Keratinocyte (primary cell): ENCODE measurements at regions not wholly inside any gene's neighbourhood (a gene's known extent, or its start where the extent isn't known, plus 50 kb on each side); places are given as distances from the start of the nearest gene placed in this dataset.

Experiments used
- DNase-seq: peaks from one replicate; pipeline ENCODE4 v3.0.0-alpha.2; 2011; ENCODE audit warnings: low read depth, missing footprints, low spot score
- FAIRE-seq: peaks from 2 replicates; lab custom pipeline; 2011; peaks lifted over from hg19 to GRCh38; lab: Jason Lieb, UNC
- H2AFZ ChIP-seq: 2 replicates; pipeline ENCODE4 v1.6.0; 2012; ENCODE audit warnings: low read length, control low read depth, inconsistent platforms; ENCODE audit not compliant: control insufficient read depth
- H3K27ac ChIP-seq: 2 replicates; pipeline ENCODE4 v1.5.1; 2011; ENCODE audit warnings: low read length; ENCODE audit not compliant: control insufficient read depth, insufficient read depth
- H3K27me3 ChIP-seq: 3 replicates; pipeline ENCODE4 v1.6.0; 2011; ENCODE audit warnings: low read length; ENCODE audit not compliant: control insufficient read depth, insufficient read depth; ENCODE audit errors: extremely low read depth
- H3K36me3 ChIP-seq, 2 experiments: 2 replicates in 1 of 2; 3 replicates in 1 of 2; pipeline ENCODE4 v1.5.1; 2011; ENCODE audit warnings: low read length in 2 of 2, mild to moderate bottlenecking in 1 of 2; ENCODE audit not compliant: control insufficient read depth in 2 of 2, insufficient read depth in 2 of 2; ENCODE audit errors: extremely low read depth in 1 of 2
- H3K4me1 ChIP-seq: 3 replicates; pipeline ENCODE4 v1.5.1; 2011; ENCODE audit warnings: low read length; ENCODE audit not compliant: control insufficient read depth, insufficient read depth; ENCODE audit errors: extremely low read depth
- H3K4me2 ChIP-seq: 3 replicates; pipeline ENCODE4 v1.6.0; 2011; ENCODE audit warnings: low read depth, low read length; ENCODE audit not compliant: control insufficient read depth, insufficient read depth; ENCODE audit errors: extremely low read depth
- H3K4me3 ChIP-seq, 3 experiments: fragments of 200-600 bp in 1 of 3; sonication (generic) in 1 of 3; 2 replicates in 2 of 3; 3 replicates in 1 of 3; pipeline ENCODE4 v1.5.1; 2011 to 2016; ENCODE audit warnings: low read length in 3 of 3, mild to moderate bottlenecking in 3 of 3, control low read depth in 2 of 3, inconsistent platforms in 1 of 3, low read depth in 1 of 3, mixed read lengths in 1 of 3, mixed run types in 1 of 3, moderate library complexity in 1 of 3; ENCODE audit not compliant: control insufficient read depth in 2 of 3, insufficient read depth in 2 of 3; ENCODE audit errors: extremely low read depth in 1 of 3
- H3K79me2 ChIP-seq: 2 replicates; pipeline ENCODE4 v1.6.0; 2012; ENCODE audit warnings: low read length; ENCODE audit not compliant: control insufficient read depth, insufficient read depth
- H3K9ac ChIP-seq: 3 replicates; pipeline ENCODE4 v1.6.0; 2011; ENCODE audit warnings: low read length; ENCODE audit not compliant: control insufficient read depth, insufficient read depth; ENCODE audit errors: extremely low read depth
- H3K9me1 ChIP-seq: 3 replicates; pipeline ENCODE4 v1.6.0; 2011; ENCODE audit warnings: low read length; ENCODE audit not compliant: control insufficient read depth, insufficient read depth; ENCODE audit errors: extremely low read depth
- H3K9me3 ChIP-seq: 2 replicates; pipeline ENCODE4 v1.5.1; 2012; ENCODE audit warnings: low read depth, low read length; ENCODE audit not compliant: control insufficient read depth
- H4K20me1 ChIP-seq: 3 replicates; pipeline ENCODE4 v1.6.0; 2011; ENCODE audit warnings: low read length; ENCODE audit not compliant: control insufficient read depth, insufficient read depth; ENCODE audit errors: extremely low read depth
- CTCF ChIP-seq, 3 experiments: IDR thresholded peaks in 1 of 3; conservative IDR thresholded peaks in 1 of 3; optimal IDR thresholded peaks in 1 of 3; 2 replicates in 2 of 3; 3 replicates in 1 of 3; pipeline versions ENCODE3 to v1.5.1; 2011; ENCODE audit warnings: low read length in 3 of 3, mild to moderate bottlenecking in 3 of 3, moderate library complexity in 2 of 3, control low read depth in 1 of 3, inconsistent platforms in 1 of 3; ENCODE audit not compliant: insufficient read depth in 2 of 3; ENCODE audit errors: extremely low read depth in 1 of 3
- EZH2 ChIP-seq: IDR thresholded peaks from one replicate; pipeline ENCODE4 v1.6.1; 2012; ENCODE audit warnings: inconsistent platforms, mild to moderate bottlenecking, low read length, moderate library complexity
- dilution Hi-C: fragments of 300-500 bp; cut with MboI; formaldehyde crosslinking; loops from one replicate; pipeline ENCODE4 v1.7.0; 2020; ENCODE audit warnings: low sequenced_read_pairs; ENCODE audit not compliant: extremely low pct_ligation_motif_present

GRCh38 chr12:126708492-126708896, 1558.5 kb upstream of the TMEM132C start:
- Histone ChIP-seq H3K27ac (no peak overlapping the region), H4K20me1 (no peaks in the 10 kb centered on the region), H3K4me1 (no peaks in the 10 kb centered on the region), H2AFZ (no peak overlapping the region), H3K4me3 (no peak overlapping the region), H3K9me3 (no peaks in the 10 kb centered on the region), H3K4me2 (no peak overlapping the region), H3K36me3 (no peaks in the 10 kb centered on the region), H3K79me2 (no peaks in the 10 kb centered on the region), H3K27me3 (no peaks in the 10 kb centered on the region), H3K9me1 (no peaks in the 10 kb centered on the region), H3K9ac (no peak overlapping the region)
- dilution Hi-C loops, result no loop called here
- DNase-seq (no peak), FAIRE-seq (no peak)
- TF ChIP-seq EZH2, result no peak
- TF ChIP-seq CTCF (optimal IDR thresholded peaks at IDR 0.05 in 1 of 3, IDR thresholded peaks at IDR 0.05 in 1 of 3, conservative IDR thresholded peaks at IDR 0.05 in 1 of 3; ENCODE audit: extremely low read depth in 1 of 3, insufficient read depth in 2 of 3, low read length in 3 of 3), result no peak

- Histone ChIP-seq H3K79me2 (no peaks in the 10 kb centered on the region), H3K9me3 (no peaks in the 10 kb centered on the region)
- no peak for FAIRE-seq
These were observed 1548.6 kb upstream of the TMEM132C start for GRCh38 chr12:126718365-126718764.

More at GRCh38 chr12:126718365-126718764, 1548.6 kb upstream of the TMEM132C start:
- no peak overlapping the region for H3K27ac ChIP-seq
- H3K36me3 ChIP-seq, result no peaks in the 10 kb centered on the region
- dilution Hi-C loops, result no loop called here
- no peaks in the 10 kb centered on the region for H4K20me1 ChIP-seq
- H3K4me3 ChIP-seq, result no peak overlapping the region
- H3K9me1 ChIP-seq, result no peaks in the 10 kb centered on the region
- no peak for TF ChIP-seq EZH2
- no peaks in the 10 kb centered on the region for H3K27me3 ChIP-seq
- H2AFZ ChIP-seq, result no peak overlapping the region
- H3K9ac ChIP-seq, result no peak overlapping the region
- no peaks in the 10 kb centered on the region for H3K4me1 ChIP-seq
- no peak for DNase-seq
- H3K4me2 ChIP-seq, result no peak overlapping the region
